NOMO-1 treated with DMSO at 0.1 percent for 48 hours (cell line): ENCODE measurements at regions not wholly inside any gene's neighbourhood (a gene's known extent, or its start where the extent isn't known, plus 50 kb on each side); places are given as distances from the start of the nearest gene placed in this dataset.
"Not testable (repeated sequence)": the region's sequence is repeated elsewhere in the genome, so short reads cannot be mapped to it uniquely, and the experiment has no call there.

ENCODE experiments used
- DNase-seq: peaks from one replicate; lab custom pipeline; 2025; ENCODE audit not compliant: unreplicated experiment; lab: John Stamatoyannopoulos, UW

GRCh38 chr6:67883500-67884366 is 751.3 kb upstream of the ADGRB3 start:
- DNase-seq, result no peak

GRCh38 chr6:67882436-67883311 is 752.4 kb upstream of the ADGRB3 start:
- DNase-seq, result no peak

DNA sequence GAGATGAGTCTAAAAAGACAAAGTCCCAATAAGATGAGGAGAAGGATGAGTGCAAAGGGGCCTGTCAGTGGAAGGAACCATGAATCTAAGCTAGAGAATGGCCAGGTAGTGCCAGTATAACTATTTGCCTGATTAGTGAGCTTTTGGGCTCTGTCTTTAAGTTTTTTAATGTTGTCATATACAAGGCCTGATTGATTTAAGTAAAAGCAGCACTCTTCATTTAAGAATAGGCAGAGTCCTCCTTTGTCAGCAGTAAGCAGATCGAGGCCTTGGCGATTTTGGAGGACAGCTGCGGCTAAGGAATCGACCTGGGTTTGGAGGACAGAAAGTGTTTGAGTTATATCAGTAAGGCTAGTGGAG is 753.4 kb upstream of the ADGRB3 start:
- DNase-seq, result no peak

- DNase-seq, result no peak
Measured at GRCh38 chr6:67880939-67881705, 754.0 kb upstream of the ADGRB3 start.

DNA sequence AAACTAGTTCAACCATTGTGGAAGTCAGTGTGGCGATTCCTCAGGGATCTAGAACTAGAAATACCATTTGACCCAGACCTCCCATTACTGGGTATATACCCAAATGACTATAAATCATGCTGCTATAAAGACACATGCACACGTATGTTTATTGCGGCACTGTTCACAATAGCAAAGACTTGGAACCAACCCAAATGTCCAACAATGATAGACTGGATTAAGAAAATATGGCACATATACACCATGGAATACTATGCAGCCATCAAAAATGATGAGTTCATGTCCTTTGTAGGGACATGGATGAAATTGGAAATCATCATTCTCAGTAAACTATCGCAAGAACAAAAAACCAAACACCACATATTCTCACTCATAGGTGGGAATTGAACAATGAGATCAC is 754.7 kb upstream of the ADGRB3 start:
- DNase-seq, result not testable (repeated sequence)

- not testable (repeated sequence) for DNase-seq
Measured at GRCh38 chr6:67879928-67880327, 755.2 kb upstream of the ADGRB3 start.

DNA sequence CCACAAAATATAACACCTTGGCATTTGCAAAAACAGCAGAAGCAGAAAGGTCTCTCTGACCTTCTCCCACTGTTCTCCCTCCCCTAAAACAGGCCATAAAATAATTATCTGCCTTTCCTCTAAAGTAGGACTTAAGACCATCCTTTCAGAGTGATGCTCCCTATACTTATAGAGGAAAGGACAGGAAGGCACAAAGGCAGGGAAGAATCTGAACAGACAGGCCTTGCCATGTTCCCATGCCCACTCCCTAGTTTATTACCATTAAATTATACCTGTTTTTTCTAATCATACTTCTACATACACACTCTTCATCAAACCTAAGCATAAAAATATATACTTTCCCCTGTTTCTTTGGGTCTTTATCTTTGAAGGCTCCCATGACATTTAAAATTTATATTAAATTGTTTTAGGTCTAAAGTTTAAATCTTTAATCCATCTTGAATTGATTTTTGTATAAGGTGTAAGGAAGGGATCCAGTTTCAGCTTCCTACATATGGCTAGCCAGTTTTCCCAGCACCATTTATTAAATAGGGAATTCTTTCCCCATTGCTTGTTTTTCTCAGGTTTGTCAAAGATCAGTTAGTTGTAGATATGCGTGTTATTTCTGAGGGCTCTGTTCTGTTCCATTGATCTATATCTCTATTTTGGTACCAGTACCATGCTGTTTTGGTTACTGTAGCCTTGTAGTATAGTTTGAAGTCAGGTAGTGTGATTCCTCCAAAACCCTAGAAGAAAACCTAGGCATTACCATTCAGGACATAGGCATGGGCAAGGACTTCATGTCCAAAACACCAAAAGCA is 755.8 kb upstream of the ADGRB3 start:
- DNase-seq, result not testable (repeated sequence)

GRCh38 chr6:67878216-67878615 is 756.9 kb upstream of the ADGRB3 start:
- not testable (repeated sequence) for DNase-seq

DNA sequence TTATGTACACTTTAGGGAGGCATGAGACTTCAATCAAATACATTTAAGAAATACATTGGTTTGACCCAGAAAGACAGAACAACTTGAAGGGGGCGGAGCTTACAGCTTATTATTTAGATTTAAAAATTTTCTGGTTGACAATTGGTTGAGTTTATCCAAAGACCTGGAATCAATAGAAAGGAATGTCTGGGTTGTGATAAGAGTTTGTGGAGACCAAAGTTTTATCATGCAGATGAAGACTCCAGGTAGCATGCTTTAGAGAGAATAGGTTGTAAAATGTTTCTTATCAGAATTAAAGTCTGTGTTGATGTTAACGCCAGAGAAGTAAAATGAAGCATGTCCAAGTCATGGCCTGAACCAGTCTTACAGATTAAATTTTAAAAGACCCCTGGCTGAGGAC is 757.8 kb upstream of the ADGRB3 start:
- no peak for DNase-seq

DNA sequence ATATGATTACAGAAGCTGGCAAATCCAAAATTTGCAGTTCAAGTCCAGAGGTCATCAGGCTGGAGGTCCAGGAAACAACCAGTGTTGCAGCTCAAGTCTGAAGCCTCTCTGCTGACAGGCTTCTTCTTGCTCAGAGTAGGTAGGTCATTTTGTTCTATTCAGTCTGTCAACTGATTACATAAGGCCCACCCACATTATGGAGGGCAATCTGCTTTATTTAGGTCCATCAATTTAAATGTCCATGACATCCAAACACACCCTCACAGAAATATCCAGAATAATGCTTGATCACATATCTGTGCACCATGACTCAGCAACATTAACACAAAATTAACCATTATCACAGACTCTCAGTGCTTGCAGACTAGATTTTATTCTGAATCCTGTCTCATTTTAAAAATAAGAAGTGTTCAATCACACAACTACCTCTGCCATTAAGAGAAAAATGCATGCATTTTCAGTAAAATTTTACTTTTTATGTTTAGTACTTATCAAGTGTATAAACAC is 759.2 kb upstream of the ADGRB3 start:
- DNase-seq, result no peak

DNA sequence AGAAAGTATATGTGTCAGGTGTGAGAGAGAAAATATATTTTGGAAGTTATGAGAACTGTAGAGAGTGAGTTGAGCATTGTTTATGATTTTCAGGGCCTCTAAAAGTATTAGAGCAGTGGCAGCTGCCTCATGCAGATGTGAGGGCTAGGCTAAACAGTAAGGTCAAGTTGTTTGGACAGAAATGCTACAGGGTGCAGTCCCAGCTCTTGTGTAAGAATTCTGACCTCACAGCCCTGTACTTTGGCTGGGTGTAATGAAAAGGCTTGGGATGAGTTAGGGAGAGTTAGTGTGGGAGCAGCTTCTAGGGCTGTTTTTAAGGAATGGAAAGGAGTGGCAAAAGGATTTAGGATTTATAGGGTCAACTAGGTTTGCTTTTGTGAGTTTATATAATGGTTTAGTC is 764.8 kb upstream of the ADGRB3 start:
- no peak for DNase-seq

DNA sequence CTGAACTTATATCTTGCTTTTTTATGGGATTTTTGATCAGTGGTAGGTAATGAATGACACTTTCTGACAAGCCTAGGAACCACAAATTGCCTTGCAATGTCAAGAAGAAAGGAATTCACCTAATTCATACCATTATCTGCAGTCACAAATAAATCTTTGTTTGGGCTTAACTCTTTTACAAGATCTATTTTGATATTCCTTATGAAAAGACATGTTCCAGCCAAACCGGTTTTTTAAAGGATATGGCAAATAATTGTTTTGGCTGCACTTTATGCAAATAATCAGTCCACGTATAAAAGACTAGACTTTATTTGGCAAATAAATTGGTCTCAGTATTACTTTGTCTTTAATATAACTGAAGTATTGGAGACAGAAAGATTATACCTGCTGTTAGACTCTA is 771.7 kb upstream of the ADGRB3 start:
- no peak for DNase-seq

GRCh38 chr6:67854098-67854497 is 781.0 kb upstream of the ADGRB3 start:
- no peak for DNase-seq

GRCh38 chr6:67839818-67840217 is 795.3 kb upstream of the ADGRB3 start:
- no peak for DNase-seq

DNA sequence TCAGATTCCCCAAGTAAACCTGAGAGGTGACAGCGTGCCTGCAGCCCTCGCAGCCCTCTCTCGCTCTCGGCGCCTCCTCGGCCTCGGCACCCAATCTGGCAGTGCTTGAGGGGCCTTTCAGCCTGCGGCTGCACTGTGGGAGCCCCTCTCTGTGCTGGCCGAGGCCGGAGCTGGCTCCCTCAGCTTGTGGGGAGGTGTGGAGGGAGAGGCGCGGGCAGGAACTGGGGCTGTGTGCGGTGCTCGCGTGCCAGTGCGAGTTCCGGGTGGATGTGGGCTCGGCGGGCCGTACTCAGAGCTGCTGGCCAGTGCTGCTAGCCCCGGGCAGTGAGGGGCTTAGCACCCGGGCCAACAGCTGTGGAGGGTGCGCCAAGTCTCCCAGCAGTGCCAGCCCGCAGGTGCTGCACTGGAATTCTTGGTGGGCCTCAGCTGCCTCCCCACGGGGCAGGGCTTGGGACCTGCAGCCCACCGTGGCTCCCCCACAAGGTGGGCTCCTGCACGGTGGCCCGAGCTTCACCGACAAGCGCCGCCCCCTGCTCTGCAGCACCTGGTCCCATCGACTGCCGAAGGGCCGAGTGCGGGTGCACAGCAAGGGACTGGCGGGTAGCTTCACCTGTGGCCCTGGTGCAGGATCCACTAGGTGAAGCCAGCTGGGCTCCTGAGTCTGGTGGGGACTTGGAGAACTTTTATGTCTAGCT is 809.7 kb upstream of the ADGRB3 start:
- no peak for DNase-seq

- DNase-seq, result no peak
Measured at GRCh38 chr6:67818322-67818721, 816.8 kb upstream of the ADGRB3 start.

GRCh38 chr6:67815623-67816022 is 819.5 kb upstream of the ADGRB3 start:
- DNase-seq, result no peak

DNA sequence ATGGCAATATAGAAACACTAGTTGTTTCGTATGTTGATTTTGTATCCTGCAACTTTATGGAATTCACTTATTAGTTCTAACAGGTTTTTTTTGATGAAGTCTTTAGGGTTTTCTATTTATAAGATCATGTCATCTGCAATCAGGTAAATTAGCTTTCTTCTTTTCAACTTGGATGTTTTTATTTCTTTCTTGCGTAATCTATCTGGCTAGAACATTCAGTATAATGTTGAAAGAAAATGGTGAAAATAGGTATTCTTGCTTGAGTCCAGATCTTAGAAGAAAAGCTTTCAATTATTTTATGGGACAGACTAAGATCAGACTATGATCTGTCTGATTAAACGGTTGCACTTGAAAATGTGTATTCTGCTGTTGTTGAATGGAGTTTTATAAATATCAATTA is 820.8 kb upstream of the ADGRB3 start:
- DNase-seq, result no peak

DNA sequence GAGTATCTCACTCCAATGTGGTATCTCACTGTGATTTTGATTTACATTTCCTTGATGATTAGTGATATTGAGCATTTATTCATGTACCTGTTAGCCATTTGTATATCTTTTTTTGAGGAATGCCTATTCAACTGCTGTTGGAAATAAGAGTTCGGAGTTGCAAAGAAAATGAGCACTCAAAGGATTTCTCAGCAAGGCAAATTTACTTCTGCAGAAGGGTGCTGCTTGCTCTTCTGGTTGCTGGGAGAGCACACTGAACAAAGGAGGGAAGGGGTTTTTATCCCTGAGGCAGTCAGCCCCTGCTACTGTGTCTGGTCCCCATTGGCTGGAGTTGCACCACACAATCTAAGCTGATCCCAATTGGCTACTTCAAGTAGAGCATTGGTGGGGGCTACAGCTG is 822.4 kb upstream of the ADGRB3 start:
- DNase-seq, result no peak

- DNase-seq, result no peak
Measured at GRCh38 chr6:67812125-67812524, 823.0 kb upstream of the ADGRB3 start.
